Lower leg skin (tissue), 4 donors: ENCODE measurements at regions not wholly inside any gene's neighbourhood (a gene's known extent, or its start where the extent isn't known, plus 50 kb on each side); places are given as distances from the start of the nearest gene placed in this dataset.
A peak's percentile ranks its signal among the peaks of the same experiment; 100 is the strongest.

Experiments
- DNase-seq, 2 donors: peaks; one replicate each; pipeline ENCODE4 v3.0.0-alpha.2; 2019; ENCODE audit warnings: low spot score in 2 of 2
- H3K4me3 ChIP-seq: fragments of 200-600 bp; sonication (generic); 2 replicates; pipeline ENCODE4 v1.5.1; 2017; ENCODE audit warnings: mild to moderate bottlenecking, low read depth; ENCODE audit not compliant: poor library complexity, severe bottlenecking
- CTCF ChIP-seq, 3 donors: fragments of 450-650 bp; IDR thresholded peaks; one replicate each; pipeline ENCODE4 v1.5.1; 2016; ENCODE audit warnings: antibody characterized with exemption in 3 of 3, mild to moderate bottlenecking in 3 of 3, moderate library complexity in 2 of 3
- POLR2A ChIP-seq, 2 donors: fragments of 450-650 bp; IDR thresholded peaks; one replicate each; pipeline ENCODE4 v1.6.1; 2016 to 2017; ENCODE audit warnings: antibody characterized with exemption in 2 of 2, mild to moderate bottlenecking in 1 of 2, moderate library complexity in 1 of 2
- WGBS, 2 donors: methylation state at CpG; one replicate each; pipeline ENCODE4 v1.1.5; 2018; 5-methylcytosine and 5-hydroxymethylcytosine counted together
- intact Hi-C: fragments of 100-400 bp; cut with DNase I; formaldehyde crosslinking; loops from one replicate; pipeline ENCODE4 v1.15.0; 2023; ENCODE audit warnings: low total_unique reads

DNA sequence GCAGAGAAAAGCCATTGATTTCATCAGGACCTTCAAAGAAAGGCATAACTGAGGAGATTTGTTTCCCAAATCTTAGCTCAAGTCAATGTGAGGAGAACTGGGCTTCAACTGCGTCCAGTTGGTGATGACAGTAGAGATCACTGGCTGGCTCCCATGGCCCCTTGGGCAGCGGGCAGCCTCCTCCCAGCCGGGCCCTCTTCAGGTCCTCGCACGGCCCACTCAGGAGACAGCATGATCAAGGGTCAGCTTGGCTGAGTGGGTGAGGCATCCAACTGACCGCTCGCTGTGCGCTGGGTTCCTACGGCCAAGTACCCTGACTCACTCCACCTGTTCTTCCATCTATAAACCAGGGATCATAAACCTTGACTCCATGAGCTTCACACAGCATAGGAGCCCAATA is 274.0 kb downstream of the NSG2 start:
- intact Hi-C loops: loop anchor here (10.0 kb wide), 1 partner anchor 705 kb away; the partner anchor contains the start of gene BOD1
- TF ChIP-seq CTCF (IDR thresholded peaks at IDR 0.05): no peak

GRCh38 chr5:174320051-174320450 is 274.5 kb downstream of the NSG2 start:
- intact Hi-C loops: loop anchor here (10.0 kb wide), 1 partner anchor 475 kb away; no protein-coding TSS in a partner anchor
- WGBS, 2 donors: 37 to 41% methylated on average over 6 of the region's 6 CpGs
- no peak overlapping the region for H3K4me3 ChIP-seq
- DNase-seq: peak in 1 of 2 donors; percentile 56
- no peak for TF ChIP-seq POLR2A (IDR thresholded peaks at IDR 0.05)

More for the DNA sequence above, 274.0 kb downstream of the NSG2 start:
- peak in 1 of 2 donors; percentile 52 for DNase-seq
- 81 to 86% methylated on average over 9 of the region's 9 CpGs for WGBS, 2 donors
- H3K4me3 ChIP-seq: no peak overlapping the region

- intact Hi-C loops: loop anchor here (10.0 kb wide), 1 partner anchor 471 kb away; no protein-coding TSS in a partner anchor
- TF ChIP-seq POLR2A (IDR thresholded peaks at IDR 0.05) (no peak), CTCF (IDR thresholded peaks at IDR 0.05) (no peak)
- H3K4me3 ChIP-seq: no peak overlapping the region
- DNase-seq: no peak
- 8 to 11% methylated on average over 4 of the region's 4 CpGs for WGBS, 2 donors
These were observed 278.4 kb downstream of the NSG2 start for GRCh38 chr5:174323878-174324281.

DNA sequence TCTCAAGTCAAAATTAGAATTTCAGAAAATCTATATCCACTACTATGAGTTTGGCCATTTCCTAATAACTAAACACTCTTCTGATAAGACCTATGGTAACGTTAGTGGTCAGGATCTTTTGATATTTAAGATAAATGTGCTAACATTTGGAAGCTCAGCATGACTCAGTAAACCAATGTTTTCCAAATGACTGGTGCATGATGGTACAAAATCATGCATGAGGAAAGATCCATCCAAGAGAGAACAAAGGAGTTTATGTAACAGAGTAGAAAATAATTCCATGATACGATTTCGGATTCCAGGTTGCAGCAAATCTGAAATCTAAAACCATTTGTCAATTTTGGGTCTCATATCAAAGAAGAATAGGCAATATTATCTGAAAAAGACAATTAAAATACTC is 279.2 kb downstream of the NSG2 start:
- WGBS, 2 donors: 55 to 58% methylated on average over 3 of the region's 3 CpGs
- intact Hi-C loops: loop anchor here (10.0 kb wide), 1 partner anchor 470 kb away; no protein-coding TSS in a partner anchor
- DNase-seq: no peak
- no peak overlapping the region for H3K4me3 ChIP-seq
- no peak for TF ChIP-seq CTCF (IDR thresholded peaks at IDR 0.05)
- no peak for TF ChIP-seq POLR2A (IDR thresholded peaks at IDR 0.05)

- intact Hi-C loops: loop anchor here (10.0 kb wide), 1 partner anchor 469 kb away; no protein-coding TSS in a partner anchor
- TF ChIP-seq POLR2A (IDR thresholded peaks at IDR 0.05) (no peak), CTCF (IDR thresholded peaks at IDR 0.05) (no peak)
- DNase-seq: no peak
- WGBS, 2 donors: 62 to 65% methylated on average over 7 of the region's 7 CpGs
- no peak overlapping the region for H3K4me3 ChIP-seq
These were observed 279.9 kb downstream of the NSG2 start for GRCh38 chr5:174325431-174325830.

- DNase-seq: no peak
- H3K4me3 ChIP-seq: no peak overlapping the region
- no peak for TF ChIP-seq CTCF (IDR thresholded peaks at IDR 0.05)
- intact Hi-C loops: loop anchor here (10.0 kb wide), 1 partner anchor 469 kb away; no protein-coding TSS in a partner anchor
- 40 to 53% methylated on average over 5 to 6 of the region's 6 CpGs for WGBS, 2 donors
These were observed 280.5 kb downstream of the NSG2 start for GRCh38 chr5:174325961-174326360.
